ENCODE measurements at regions not wholly inside any gene's neighbourhood (a gene's known extent, or its start where the extent isn't known, plus 50 kb on each side); places are given as distances from the start of the nearest gene placed in this dataset.

DNA sequence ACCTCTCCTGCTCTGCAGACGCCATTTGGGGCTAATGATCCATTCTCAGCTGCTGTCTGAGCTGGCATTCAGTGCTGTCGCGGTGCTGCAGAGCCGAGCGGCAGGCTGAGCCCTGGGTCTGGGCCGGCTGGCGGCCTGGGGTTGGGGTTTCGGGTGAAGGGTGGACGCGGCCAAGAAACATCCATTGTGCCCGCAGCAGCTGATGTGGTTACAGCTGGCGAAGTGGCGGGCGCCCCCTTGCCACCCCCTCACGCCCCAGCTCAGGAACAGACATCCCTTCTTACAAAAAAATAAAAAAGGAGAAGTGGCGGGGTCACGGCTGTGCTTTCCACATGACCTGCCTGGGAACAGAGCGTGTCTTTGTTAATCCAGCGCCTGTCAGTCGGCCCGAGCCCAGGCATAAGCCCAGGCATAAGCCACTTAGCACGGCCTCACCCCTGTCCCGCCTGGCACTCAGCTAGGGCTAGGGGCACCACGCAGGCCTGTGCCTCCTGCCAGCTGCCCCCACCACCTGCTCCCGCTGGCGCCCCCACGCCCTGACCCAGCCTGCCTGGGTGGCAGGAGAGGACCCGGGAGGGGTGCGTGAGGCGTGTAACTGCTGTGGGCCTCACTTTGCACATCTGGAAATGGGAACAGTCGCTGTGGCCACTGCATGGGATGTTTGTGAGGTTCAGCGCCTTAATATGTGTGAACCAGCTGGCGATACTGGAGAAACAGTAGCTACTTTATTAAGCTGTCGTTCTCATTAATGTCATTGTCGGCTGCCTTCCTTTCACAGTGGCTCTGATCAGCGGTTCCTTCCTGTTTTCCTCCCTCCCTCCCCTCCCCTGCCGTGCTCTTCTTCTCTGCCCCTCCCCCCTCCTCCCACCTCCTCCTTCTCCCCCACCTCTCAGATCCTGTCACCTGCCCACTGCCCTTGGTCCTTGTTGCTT is 197.7 kb upstream of the CIBAR2 start:
- Histone ChIP-seq H3K27ac (ENCODE audit: low read depth in 1 of 2, low read length in 2 of 2) (peak overlapping the region; percentile 69 to 89), H3K9me3 (replicated peaks in 1 of 2; ENCODE audit: control insufficient read depth in 1 of 2, insufficient read depth in 1 of 2, low read length in 2 of 2) (no peaks in the 10 kb centered on the region), H4K20me1 (ENCODE audit: insufficient read depth, low read length) (no peaks in the 10 kb centered on the region), H3K4me1 (ENCODE audit: control insufficient read depth in 1 of 2, insufficient read depth in 2 of 2, low read length in 2 of 2) (peaks cover 58 to 66% of the 10 kb centered on the region in 2 donors), H3K27me3 (ENCODE audit: control insufficient read depth in 2 of 2, insufficient read depth in 2 of 2, low read length in 2 of 2) (peaks cover 0 to 8% of the 10 kb centered on the region in 2 donors), H2AFZ (ENCODE audit: insufficient read depth, low read depth, low read length, poor library complexity, severe bottlenecking) (peak overlapping the region; percentile 80), H3K36me3 (replicated peaks in 1 of 2; ENCODE audit: control insufficient read depth in 1 of 2, insufficient read depth in 2 of 2, low read length in 2 of 2) (no peaks in the 10 kb centered on the region), H3K9ac (ENCODE audit: insufficient read depth, low read length, poor library complexity, severe bottlenecking) (peak overlapping the region; percentile 69), H3K79me2 (ENCODE audit: insufficient read depth, low read length) (no peaks in the 10 kb centered on the region), H3K4me3 (replicated peaks in 1 of 3; ENCODE audit: low read depth in 2 of 3, low read length in 3 of 3) (peak overlapping the region in 2 of 3 experiments; percentile 10 to 70), H3K4me2 (replicated peaks; ENCODE audit: extremely low read depth, low read length, poor library complexity, severe bottlenecking) (peak overlapping the region; percentile 77)
- intact Hi-C loops (cut with micrococcal nuclease), result loop anchor here (10.0 kb wide), 2 partner anchors 245 to 305 kb away; partner anchors contain the start of gene GSE1 (in 2 of the 2)
- Mint-ChIP-seq H3K4me3 (peak overlapping the region; percentile 67 to 78), H3K36me3 (peaks cover 0 to 5% of the 10 kb centered on the region in 2 donors), H3K27ac (peak overlapping the region; percentile 63 to 86 (median 78)), H3K27me3 (ENCODE audit: low read depth in 3 of 3) (peaks cover 5 to 29% (median 29%) of the 10 kb centered on the region in 3 donors), H3K9me3 (peaks cover 0 to 2% (median 0%) of the 10 kb centered on the region in 7 donors), H3K4me1 (peaks cover 62% of the 10 kb centered on the region)
- TF ChIP-seq, protein P1, sequence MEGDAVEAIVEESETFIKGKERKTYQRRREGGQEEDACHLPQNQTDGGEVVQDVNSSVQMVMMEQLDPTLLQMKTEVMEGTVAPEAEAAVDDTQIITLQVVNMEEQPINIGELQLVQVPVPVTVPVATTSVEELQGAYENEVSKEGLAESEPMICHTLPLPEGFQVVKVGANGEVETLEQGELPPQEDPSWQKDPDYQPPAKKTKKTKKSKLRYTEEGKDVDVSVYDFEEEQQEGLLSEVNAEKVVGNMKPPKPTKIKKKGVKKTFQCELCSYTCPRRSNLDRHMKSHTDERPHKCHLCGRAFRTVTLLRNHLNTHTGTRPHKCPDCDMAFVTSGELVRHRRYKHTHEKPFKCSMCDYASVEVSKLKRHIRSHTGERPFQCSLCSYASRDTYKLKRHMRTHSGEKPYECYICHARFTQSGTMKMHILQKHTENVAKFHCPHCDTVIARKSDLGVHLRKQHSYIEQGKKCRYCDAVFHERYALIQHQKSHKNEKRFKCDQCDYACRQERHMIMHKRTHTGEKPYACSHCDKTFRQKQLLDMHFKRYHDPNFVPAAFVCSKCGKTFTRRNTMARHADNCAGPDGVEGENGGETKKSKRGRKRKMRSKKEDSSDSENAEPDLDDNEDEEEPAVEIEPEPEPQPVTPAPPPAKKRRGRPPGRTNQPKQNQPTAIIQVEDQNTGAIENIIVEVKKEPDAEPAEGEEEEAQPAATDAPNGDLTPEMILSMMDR (IDR thresholded peaks at IDR 0.05), result no peak
- 3% methylated on average over 24 of the region's 37 CpGs for WGBS (ENCODE audit: insufficient coverage)
- DNase-seq, result peak; percentile 82 to 86 (median 83)

DNA sequence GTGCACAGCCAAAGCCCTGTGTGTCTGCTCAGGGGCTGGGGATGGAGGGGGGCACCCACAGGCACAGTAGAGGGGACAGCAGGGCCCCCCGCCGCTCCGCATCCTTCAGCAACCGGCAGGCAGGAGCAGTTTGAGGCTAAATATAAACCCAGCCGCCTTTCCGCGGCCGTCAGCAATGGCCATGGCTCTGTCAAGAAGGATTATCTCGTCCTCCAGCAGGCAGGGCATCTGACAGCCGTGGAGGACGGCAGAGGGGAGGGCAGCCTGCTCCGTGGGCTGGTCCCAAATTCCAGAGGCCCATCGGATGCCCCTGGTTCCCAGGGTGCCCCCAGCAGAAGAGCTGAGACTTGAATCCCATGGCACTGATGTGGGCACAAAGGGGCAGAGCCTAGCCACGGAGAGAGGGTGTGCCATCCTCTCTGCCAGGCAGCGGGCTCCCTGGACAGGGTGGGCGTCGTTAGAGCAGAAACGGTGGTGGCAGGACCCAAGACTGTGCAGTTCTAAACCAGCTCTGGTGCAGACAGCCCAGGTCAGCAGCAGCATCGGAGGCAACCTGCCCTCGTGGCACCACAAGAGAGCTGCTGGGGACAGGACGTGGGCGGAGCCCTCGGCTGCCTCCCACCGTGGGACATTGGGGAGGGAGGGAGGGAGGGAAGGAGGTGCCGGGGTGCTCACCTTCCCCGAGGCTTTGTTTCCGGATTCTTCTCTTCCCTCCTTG is 198.8 kb upstream of the CIBAR2 start:
- intact Hi-C loops (cut with micrococcal nuclease), result no loop called here
- Histone ChIP-seq H3K4me3 (replicated peaks in 1 of 3; ENCODE audit: low read depth in 2 of 3, low read length in 3 of 3) (no peak overlapping the region), H3K4me2 (replicated peaks; ENCODE audit: extremely low read depth, low read length, poor library complexity, severe bottlenecking) (peak overlapping the region; percentile 13), H4K20me1 (ENCODE audit: insufficient read depth, low read length) (no peaks in the 10 kb centered on the region), H3K9me3 (replicated peaks in 1 of 2; ENCODE audit: control insufficient read depth in 1 of 2, insufficient read depth in 1 of 2, low read length in 2 of 2) (no peaks in the 10 kb centered on the region), H3K4me1 (ENCODE audit: control insufficient read depth in 1 of 2, insufficient read depth in 2 of 2, low read length in 2 of 2) (peaks cover 51 to 57% of the 10 kb centered on the region in 2 donors), H2AFZ (ENCODE audit: insufficient read depth, low read depth, low read length, poor library complexity, severe bottlenecking) (peak overlapping the region; percentile 8), H3K27ac (ENCODE audit: low read depth in 1 of 2, low read length in 2 of 2) (no peak overlapping the region), H3K27me3 (ENCODE audit: control insufficient read depth in 2 of 2, insufficient read depth in 2 of 2, low read length in 2 of 2) (peaks cover 0 to 8% of the 10 kb centered on the region in 2 donors), H3K36me3 (replicated peaks in 1 of 2; ENCODE audit: control insufficient read depth in 1 of 2, insufficient read depth in 2 of 2, low read length in 2 of 2) (no peaks in the 10 kb centered on the region), H3K79me2 (ENCODE audit: insufficient read depth, low read length) (no peaks in the 10 kb centered on the region), H3K9ac (ENCODE audit: insufficient read depth, low read length, poor library complexity, severe bottlenecking) (no peak overlapping the region)
- Mint-ChIP-seq H3K36me3 (peaks cover 0 to 5% of the 10 kb centered on the region in 2 donors), H3K27me3 (ENCODE audit: low read depth in 3 of 3) (peaks cover 7 to 29% (median 28%) of the 10 kb centered on the region in 3 donors), H3K4me3 (peak overlapping the region in 1 of 2 donors; percentile 42), H3K4me1 (peaks cover 54% of the 10 kb centered on the region), H3K27ac (peak overlapping the region in 1 of 7 donors; percentile 43), H3K9me3 (peaks cover 0 to 2% (median 0%) of the 10 kb centered on the region in 7 donors)
- no peak for DNase-seq
- TF ChIP-seq, protein P1 (IDR thresholded peaks at IDR 0.05), result no peak
- 11% methylated on average over 23 of the region's 27 CpGs for WGBS (ENCODE audit: insufficient coverage)

Data from CD14-positive monocyte (primary cell).